PFSK-1 (cell line): ENCODE measurements at regions not wholly inside any gene's neighbourhood (a gene's known extent, or its start where the extent isn't known, plus 50 kb on each side); places are given as distances from the start of the nearest gene placed in this dataset.

Experiments used
- FOXP2 ChIP-seq: optimal IDR thresholded peaks from 2 replicates; pipeline ENCODE3; 2011; ENCODE audit warnings: borderline replicate concordance, control low read depth, inconsistent platforms; ENCODE audit not compliant: insufficient read depth; ENCODE audit errors: extremely low read length, extremely low read depth
- POLR2AphosphoS5 ChIP-seq: IDR thresholded peaks from 2 replicates; pipeline ENCODE4 v1.6.1; 2012; ENCODE audit warnings: low read depth, mild to moderate bottlenecking, control low read depth, low read length, moderate library complexity
- SIN3A ChIP-seq: IDR thresholded peaks from 2 replicates; pipeline ENCODE4 v1.6.1; 2012; ENCODE audit warnings: mild to moderate bottlenecking, low read length, moderate library complexity, borderline replicate concordance; ENCODE audit not compliant: insufficient read depth
- TAF1 ChIP-seq: IDR thresholded peaks from 2 replicates; pipeline ENCODE4 v1.6.1; 2012; ENCODE audit warnings: low read length, control low read depth, borderline replicate concordance; ENCODE audit not compliant: insufficient read depth
- TF ChIP-seq, protein P1 (sequence below), 2 experiments: IDR thresholded peaks; 2 replicates each; pipeline versions ENCODE4 v1.6.1 to v1.8.0; 2011 to 2012; ENCODE audit warnings: low read depth in 2 of 2, low read length in 2 of 2, control low read depth in 1 of 2, inconsistent platforms in 1 of 2, mild to moderate bottlenecking in 1 of 2, moderate library complexity in 1 of 2; ENCODE audit not compliant: insufficient read depth in 1 of 2

DNA sequence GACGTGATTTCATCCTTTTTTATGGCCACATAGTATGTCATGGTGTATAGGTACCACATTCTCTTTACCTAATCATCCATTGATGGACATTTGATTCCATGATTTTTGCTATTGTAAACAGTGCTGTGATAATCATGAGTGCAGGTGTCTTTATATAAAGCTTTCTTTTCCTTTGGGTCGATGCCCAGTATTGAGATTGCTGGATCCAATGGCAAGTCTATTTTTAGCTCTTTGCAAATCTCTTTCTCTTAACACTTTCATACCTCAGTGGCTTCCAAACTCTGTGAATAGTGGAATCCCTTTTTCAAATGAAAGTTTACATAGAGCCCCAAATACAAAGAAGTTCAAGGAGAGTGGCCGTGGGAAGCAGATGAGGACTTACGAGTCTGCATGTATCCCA lies 105.8 kb upstream of the SPTLC3 start:
- no peak for TF ChIP-seq SIN3A
- no peak for TF ChIP-seq FOXP2
- TF ChIP-seq, protein P1, sequence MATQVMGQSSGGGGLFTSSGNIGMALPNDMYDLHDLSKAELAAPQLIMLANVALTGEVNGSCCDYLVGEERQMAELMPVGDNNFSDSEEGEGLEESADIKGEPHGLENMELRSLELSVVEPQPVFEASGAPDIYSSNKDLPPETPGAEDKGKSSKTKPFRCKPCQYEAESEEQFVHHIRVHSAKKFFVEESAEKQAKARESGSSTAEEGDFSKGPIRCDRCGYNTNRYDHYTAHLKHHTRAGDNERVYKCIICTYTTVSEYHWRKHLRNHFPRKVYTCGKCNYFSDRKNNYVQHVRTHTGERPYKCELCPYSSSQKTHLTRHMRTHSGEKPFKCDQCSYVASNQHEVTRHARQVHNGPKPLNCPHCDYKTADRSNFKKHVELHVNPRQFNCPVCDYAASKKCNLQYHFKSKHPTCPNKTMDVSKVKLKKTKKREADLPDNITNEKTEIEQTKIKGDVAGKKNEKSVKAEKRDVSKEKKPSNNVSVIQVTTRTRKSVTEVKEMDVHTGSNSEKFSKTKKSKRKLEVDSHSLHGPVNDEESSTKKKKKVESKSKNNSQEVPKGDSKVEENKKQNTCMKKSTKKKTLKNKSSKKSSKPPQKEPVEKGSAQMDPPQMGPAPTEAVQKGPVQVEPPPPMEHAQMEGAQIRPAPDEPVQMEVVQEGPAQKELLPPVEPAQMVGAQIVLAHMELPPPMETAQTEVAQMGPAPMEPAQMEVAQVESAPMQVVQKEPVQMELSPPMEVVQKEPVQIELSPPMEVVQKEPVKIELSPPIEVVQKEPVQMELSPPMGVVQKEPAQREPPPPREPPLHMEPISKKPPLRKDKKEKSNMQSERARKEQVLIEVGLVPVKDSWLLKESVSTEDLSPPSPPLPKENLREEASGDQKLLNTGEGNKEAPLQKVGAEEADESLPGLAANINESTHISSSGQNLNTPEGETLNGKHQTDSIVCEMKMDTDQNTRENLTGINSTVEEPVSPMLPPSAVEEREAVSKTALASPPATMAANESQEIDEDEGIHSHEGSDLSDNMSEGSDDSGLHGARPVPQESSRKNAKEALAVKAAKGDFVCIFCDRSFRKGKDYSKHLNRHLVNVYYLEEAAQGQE (IDR thresholded peaks at IDR 0.05; ENCODE audit: insufficient read depth in 1 of 2, low read depth in 2 of 2, low read length in 2 of 2), result no peak
- TF ChIP-seq TAF1, result no peak
- TF ChIP-seq POLR2AphosphoS5, result no peak

DNA sequence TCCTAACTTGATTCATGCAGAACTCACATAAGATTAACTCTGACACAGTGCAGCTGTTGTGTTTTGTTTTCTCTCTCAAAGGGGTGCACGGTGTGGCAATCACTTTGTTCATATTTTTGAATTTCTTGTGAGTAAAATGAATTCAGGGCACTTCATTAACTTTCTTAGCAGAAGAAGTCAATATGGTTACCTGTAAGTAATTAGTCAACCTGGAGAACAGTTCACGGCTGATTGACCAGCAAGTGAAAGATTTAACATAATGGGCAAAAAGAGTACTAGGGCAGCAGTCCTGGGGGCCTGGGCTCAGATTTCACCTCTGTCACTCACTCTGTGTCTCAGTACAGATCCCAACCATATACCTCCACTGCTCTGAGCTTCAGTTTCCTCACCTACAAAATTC lies 102.4 kb upstream of the SPTLC3 start:
- TF ChIP-seq, protein P1 (IDR thresholded peaks at IDR 0.05; ENCODE audit: insufficient read depth in 1 of 2, low read depth in 2 of 2, low read length in 2 of 2), result no peak
- TF ChIP-seq POLR2AphosphoS5, result no peak
- no peak for TF ChIP-seq FOXP2
- no peak for TF ChIP-seq TAF1
- TF ChIP-seq SIN3A, result no peak

DNA sequence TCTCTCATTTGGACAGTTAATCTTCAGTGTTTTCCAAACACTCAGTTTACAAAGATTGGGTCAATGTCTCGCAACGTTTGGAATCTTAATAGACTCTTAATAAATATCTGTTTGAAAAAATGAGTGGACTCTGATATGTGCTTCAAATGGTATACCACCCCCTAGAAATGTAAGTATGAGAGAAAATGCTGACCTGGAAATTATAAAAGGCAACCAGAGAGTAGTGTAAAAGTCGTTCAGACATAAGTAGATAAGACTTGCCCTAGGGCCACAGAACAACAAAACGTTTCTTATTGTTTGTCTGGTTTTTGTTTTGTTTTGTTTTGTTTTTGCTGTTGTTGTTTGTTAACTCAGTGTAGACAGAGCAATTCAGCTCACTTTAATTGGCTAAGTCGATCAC lies 97.4 kb upstream of the SPTLC3 start:
- no peak for TF ChIP-seq POLR2AphosphoS5
- TF ChIP-seq FOXP2, result no peak
- no peak for TF ChIP-seq TAF1
- TF ChIP-seq SIN3A, result no peak
- TF ChIP-seq, protein P1 (IDR thresholded peaks at IDR 0.05; ENCODE audit: insufficient read depth in 1 of 2, low read depth in 2 of 2, low read length in 2 of 2), result no peak

DNA sequence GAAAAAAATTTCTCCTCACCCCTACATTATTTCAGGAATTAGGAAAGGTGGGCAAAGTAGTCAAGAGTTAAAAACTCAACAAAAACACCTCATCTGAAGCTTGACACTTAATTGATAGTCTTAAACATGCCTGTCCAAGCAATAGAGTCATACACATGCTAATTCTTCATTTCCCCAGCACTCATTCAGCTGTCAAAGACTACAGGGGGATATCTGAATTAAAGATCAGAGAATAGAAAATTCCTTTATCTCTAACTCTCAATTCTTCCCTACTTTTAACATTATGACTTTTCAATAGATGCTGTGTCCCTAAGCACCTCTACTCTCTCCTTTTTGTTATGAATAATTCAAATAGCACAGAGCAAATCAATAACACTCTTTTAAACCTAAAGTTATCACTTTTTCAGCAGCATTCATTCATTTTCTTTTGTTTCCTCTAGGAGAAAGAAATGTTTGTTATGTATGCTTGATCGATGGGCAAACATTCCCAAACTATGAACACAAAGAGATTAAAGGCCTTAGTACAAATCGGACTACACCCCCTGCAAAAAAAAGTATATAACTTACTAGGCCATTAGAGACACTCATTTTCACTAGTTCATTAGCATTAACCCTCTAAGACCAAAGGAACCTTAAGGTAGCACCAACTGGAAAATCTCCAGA lies 94.9 kb upstream of the SPTLC3 start:
- TF ChIP-seq FOXP2, result no peak
- TF ChIP-seq, protein P1 (IDR thresholded peaks at IDR 0.05; ENCODE audit: insufficient read depth in 1 of 2, low read depth in 2 of 2, low read length in 2 of 2), result no peak
- no peak for TF ChIP-seq POLR2AphosphoS5
- no peak for TF ChIP-seq TAF1
- no peak for TF ChIP-seq SIN3A

DNA sequence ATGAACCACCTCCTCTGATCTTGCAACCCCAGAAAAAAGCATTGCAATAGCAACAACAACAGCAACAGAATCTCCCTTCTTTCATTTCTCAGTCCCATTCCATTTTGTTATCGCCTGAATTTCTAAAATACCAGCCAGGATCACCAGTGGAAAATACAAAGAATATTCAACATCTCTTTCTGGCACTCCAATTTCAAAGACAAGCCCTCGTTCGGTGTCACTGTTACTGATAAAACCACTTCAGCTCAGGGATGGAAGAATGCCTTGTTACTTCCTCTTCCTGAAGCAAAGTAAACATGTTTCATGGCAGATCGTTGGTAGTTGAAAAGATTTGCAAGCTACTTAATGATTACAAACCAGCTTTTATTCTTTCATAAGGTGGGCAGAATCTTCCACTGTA lies 94.0 kb upstream of the SPTLC3 start:
- TF ChIP-seq SIN3A, result no peak
- no peak for TF ChIP-seq TAF1
- no peak for TF ChIP-seq POLR2AphosphoS5
- TF ChIP-seq, protein P1 (IDR thresholded peaks at IDR 0.05; ENCODE audit: insufficient read depth in 1 of 2, low read depth in 2 of 2, low read length in 2 of 2), result no peak
- no peak for TF ChIP-seq FOXP2
